ENCODE measurements at regions not wholly inside any gene's neighbourhood (a gene's known extent, or its start where the extent isn't known, plus 50 kb on each side); places are given as distances from the start of the nearest gene placed in this dataset.

DNA sequence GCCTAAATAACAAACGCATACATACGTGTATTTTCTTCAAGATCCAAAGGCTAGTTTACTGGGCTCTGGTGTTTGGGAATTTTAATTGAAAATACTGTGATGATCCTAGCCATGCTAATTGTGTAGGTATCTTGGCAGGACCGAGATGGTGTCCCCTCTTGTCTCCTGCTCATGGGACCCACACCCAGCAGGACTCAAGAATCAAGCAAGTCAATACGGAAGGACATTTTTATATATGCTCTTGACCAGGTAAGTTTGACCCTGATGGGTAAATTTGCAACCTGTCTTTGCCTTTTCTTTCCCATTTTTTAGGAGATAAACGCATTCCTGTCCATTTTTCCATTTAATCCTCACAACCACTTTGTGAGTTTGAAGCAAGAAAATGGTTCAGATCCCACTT, 111.8 kb upstream of the MYCN start:
- DNase-seq = no peak

DNA sequence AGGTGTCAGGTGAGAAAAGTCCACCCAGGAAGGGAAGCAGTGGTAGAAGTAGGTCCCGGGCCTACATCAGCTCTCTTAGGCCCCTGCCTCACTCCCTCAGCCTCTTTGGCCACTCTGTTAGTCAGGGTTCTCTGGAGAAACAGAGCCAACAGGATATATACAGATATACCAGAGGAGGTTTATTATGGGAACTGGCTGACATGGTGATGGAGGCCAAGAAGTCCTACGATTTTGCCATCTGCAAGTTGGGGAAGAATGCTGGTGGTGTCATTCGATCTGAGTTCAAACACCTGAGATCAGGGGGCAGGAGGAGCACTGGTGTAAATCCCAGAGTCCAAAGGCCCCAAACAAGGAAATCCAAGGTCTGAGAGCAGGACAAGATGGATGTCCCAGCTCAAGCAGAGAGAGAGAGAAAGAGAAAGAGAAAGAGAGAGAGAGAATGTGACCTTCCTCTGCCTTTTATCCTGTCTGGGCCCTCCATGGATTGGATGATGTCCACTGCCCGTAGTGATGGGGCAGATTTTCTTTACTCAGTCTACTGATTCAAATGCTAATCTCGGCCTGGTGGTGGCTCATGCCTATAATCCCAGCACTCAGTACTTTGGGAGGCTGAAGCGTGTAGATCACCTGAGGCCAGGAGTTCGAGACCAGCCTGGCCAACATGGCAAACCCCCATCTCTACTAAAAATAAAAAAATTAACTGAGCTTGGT, 111.1 kb upstream of the MYCN start:
- DNase-seq = no peak

DNA sequence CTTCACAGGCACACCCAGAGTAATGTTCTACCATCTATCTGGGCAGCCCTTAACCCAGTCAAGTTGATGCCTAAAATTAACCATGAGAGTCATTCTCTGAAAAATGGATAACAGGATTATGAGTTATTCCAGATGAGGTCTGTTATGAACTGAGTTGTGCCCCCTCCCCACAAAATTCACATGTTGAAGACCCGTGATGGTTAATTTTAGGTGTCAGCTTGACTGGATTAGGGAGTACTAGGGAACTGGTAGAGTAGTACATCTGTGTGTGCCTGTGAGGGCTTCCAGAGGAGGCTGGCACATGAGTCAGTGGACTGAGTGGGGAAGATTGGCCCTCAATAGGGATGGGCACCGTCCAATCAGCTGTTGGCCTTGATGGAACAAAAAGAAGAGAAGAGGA, 110.4 kb upstream of the MYCN start:
- no peak for DNase-seq

DNA sequence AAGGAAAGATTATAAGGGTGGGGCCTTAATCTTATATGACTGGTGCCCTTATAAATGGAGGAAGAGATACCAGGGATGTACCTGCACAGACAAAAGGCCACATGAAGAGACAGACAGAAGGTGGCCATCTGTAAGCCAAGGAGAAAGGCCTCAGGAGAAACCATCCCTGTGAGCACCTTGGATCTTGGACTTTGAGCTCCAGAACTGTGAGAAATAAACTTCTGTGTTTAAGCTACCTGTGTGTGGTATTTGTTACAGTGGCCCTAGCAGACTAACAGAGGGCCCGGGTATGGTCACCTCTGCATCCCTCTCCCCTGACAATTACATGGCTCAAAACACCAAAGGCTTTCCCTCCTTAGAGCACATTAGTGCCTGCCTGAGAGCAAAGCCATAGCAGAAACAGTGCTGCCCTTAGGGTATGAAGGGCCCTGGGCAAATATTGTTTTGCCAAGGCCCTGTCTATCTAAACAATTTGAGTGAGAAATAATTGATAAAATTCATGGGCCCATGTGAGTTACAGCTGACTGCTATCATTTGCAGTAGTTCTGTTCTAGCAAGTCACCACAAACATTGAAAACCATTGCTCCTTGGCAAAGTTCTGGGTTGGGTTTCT, 109.3 kb upstream of the MYCN start:
- no peak for DNase-seq

DNA sequence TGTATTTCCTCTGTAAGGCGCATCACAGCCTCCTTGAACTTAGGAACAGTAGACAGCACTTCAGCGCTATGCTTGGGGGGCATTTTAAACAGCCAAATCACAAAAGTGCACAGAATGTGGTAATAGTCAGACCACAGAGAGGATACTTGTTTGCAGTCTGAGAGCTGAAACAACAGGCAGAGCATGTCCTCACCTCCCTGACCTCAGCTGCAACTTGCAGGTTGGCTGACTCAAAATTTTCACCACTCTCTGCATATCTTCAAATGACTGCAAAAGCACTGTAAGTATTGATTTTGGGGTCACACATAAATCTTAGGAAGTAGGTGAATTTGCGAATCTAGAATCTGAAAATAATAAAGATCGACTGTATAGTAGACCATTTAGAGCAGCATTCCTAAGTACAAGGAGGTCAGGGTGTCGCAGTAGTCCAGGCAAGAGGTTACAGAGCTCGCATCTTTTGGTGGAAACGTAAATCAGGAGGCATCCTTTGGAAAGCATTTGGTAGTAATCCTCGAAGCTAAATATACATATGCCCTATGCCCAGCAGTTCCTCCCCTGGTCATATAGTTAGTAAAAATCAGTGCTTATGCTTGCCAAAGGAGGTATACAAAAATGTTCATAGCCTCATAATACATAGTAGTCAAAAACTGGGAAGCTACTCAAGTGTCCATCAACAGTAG, 108.2 kb upstream of the MYCN start:
- DNase-seq = no peak

DNA sequence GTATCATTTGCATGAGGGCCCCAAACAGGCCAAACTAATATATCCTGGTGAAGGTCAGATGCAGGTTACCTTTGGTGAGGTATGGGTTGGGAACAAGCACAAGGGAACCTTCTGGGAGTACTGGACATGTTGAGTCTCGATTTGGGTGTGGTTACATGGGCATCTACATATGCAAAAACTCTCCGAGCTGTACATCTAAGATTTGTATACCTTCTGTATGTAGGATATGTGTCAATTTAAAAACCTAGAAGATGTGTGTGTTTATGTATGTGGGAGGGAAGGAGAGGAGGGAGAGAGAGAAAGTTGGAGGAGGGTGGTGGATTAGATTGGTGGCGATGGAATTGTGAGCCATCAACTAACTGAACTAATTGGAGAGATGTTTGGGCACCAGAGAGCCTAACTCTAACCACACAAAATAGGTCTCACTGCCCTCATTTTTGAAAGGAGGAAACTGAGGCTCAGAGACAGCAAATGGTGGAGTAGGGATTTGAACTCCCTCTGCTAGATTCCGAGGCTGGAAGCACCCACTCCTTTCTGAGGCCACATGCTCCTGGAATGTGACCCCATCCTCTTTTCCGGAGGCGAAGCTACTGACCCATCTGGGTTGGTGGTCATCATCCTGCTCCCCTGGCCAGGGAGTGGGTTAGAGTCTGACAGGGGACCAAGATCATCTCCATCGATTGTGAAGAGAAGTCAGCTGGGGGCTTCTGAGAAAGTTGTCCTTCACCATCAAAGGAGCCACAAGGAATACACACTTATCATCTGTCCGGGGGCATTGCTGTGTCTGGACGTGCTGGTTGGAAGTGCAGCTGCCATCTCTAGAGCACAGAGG, 107.3 kb upstream of the MYCN start:
- no peak for DNase-seq

DNA sequence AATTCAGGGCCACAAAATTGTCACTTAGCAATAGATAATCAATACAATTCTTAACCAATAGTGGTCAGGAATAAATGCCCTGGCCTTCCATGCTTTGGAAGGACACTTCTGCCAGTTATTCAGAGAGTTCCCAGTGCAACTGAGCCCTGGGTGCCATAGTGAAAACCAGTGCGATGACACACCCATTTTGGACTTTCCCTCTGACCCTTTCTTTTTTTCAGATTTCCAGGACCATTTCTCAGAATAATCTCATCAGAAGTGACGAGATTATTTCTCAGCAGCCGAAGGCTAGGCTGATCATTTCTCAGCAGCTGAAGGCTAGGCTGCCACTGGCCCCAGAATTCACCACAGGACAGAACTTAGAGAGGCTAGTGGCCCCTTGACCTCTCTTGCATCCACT, 106.6 kb upstream of the MYCN start:
- DNase-seq = no peak

DNA sequence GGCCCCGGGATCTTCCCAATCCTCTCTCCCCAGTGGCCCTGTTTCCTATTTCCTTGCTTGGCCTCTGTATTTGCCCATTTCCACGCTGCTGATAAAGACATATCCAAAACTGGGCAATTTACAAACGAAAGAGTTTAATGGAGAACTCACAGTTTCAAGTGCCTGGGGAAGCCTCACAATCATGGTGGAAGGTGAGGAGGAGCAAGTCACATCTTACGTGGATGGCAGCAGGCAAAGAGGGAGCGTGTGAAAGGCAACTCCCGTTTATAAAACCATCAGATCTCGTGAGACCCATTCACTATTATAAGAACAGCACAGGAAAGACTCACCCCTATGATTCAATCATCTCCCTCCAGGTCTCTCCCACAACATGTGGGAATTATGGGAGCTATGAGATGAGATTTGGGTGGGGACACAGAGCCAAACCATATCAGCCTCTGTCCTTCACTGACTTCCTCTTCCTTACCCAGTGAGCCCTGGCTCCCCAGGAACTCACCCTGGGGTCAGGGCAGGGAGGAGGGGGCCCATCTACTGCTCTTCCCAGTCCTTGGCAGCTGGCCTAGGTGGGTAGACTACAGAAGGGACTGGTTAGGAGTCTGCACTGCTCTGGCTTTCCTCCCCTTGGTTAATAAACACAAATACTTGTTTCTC, 105.8 kb upstream of the MYCN start:
- DNase-seq = no peak

DNA sequence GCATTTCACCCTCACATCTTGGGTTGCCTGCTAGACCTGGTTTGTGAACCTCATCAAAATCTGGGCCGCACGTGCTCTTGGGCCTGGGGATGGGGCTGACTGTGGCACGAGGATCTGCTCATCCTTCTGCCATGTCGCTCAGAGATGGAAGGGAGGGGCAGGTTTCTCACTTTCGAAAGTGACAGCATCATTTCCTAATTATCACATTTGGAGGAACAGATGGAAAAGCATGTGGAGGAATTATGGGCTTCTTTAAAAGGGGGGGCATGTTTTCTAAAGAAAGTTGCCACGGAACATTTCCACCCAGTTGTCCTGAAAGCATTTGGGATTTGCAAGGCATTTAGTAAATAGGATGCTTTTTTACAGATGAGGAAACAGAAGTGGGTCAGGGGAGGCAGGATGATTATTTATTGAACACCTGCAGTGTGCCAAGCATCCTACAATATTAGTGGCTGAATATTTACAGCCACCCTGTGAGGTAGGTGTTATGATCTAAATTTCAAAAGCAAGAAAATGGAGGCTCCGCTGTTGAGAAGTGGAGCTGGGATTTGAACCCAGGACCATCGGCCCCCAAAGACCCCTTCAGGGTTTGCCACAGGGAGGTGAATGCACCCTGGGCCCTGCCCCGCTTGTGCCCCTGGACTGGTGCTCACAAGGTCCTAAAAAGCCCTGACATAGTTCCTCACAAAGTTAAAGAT, 104.2 kb upstream of the MYCN start:
- DNase-seq = no peak

DNA sequence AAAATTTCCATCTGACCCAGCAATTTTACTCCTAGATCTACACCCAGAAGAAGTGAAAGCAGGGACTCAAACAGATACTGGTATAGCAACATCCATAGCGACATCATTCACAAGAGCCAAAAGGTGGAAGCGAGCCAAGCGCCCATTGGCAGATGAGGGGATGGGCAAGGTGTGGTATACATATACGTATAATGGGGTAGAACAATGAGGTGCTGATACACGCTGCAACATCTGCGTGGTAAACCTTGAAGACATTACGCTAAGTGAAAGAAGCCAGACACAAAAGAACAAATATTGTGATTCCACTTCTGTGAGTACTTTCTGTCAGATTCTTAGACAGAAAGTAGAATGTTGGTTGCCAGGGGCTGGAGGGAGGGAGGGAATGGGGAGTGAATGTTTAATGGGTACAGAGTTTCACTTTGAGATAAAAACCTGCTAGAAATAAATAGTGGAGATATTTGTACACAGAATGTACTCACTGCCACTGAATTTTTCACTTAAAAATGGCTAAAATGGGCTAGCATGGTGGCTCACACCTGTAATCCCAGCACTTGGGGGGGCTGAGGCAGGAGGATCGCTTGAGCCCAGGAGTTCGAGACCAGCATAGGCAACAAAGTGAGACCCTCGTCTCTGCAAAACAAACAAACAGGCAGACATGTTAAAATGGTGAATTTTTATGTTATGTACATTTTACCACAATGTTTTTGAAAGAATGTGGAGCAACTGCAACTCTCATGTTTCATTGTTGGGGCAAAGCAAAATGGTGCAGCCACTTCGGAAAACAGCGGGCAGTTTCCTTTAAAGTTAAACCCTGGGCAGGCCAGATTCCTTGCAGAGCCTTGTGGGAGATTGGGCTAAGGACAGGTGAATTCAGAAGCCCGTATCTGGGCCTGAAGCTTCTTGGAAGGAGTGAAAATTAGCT, 103.4 kb upstream of the MYCN start:
- DNase-seq = no peak

DNA sequence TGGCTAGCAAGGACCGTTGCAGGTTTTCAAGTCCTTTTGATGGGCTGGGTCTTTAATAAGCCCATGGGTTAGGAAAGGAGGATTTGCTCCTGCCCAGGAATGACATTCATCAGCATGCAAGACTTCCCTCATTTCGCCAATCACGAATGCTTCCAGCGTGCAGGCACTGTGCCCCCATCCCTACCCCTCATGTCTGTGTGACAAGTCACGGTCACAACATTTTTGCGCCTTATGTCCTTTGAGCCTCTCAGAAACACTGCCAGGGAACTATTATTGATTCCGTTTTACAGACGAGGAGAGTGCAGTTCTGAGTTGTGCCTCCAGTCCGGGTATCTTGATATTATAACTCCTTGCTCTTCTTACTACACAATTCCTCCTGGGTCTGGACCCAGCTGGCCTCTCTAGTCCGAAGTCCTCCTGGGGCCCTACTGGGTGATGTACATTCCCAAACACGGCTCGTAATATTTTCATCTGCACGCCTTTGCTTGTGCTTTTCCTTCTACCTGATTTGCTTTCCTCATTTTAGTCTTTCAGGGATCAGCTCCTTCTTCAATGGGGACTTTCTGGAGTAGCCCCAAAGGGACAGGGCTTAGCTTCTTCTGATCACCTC, 101.8 kb upstream of the MYCN start:
- no peak for DNase-seq

DNA sequence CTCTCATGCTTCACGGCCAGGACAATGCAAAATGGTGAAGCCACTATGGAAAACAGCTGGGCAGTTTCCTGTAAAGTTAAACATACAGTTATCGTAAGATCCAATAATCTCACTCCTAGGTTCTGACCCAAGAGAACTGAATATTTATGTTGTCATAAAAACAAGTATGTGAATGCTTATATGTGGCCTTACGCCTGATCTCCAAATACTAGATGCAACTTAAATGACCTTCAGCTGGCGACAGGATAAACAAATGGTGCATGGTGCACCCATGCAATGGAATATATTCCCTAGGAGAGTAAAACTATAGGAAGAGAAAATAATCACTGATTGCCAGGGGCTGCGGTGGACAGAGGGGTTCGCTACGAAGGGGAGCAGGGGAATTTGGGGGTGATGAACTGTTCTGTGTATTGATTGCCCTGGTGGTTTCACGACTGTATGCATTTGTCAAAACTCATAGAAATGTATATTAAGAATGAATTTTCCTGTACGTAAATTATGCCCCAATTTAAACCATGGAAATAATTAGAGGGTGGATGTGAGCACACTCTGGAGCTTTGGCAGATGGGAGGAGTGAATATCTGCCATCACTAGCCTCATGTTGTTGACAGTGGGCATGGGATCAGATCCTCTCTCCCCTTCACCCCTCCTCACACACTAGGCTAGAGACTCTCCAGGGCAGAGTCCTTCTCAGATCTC, 100.8 kb upstream of the MYCN start:
- no peak for DNase-seq

DNA sequence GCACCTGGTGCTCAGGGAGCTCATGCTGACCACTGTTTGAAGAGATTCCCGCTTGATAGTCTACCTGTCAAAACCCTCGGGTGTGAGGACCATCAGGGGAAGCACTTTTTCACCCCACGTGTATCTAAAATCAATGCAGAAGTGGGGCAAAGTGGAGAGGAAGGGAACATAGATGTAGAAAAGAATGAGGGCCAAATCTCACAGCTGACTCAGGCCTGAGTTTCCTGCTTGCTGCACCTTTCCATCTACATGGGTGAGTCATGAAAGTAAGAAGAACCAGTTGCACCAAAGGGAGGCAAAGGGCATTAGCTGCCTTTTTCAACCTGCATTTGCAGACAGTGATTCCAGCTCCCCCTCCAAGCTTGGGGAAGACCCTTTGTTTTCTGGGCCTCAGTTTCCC, 100.2 kb upstream of the MYCN start:
- DNase-seq = no peak

DNA sequence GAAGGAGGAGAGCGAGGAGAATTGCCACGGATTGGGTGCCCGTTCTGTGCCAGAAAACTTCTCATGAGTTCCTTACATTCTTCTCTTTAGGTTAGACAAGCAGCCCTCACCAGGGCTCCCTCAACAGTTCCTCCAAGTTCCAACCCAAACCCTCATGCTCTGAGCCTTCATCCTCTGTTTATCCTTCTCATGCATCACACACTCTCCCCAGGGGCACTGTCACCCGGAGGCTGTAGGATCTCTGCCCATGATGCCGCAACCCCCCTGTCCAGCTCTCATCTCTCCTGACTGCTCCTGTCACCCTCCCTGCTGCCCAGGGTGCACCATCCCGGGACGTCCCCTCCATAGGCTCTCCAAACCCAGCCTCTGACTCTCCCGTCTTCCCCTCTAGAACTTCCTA, 99.4 kb upstream of the MYCN start:
- no peak for DNase-seq

DNA sequence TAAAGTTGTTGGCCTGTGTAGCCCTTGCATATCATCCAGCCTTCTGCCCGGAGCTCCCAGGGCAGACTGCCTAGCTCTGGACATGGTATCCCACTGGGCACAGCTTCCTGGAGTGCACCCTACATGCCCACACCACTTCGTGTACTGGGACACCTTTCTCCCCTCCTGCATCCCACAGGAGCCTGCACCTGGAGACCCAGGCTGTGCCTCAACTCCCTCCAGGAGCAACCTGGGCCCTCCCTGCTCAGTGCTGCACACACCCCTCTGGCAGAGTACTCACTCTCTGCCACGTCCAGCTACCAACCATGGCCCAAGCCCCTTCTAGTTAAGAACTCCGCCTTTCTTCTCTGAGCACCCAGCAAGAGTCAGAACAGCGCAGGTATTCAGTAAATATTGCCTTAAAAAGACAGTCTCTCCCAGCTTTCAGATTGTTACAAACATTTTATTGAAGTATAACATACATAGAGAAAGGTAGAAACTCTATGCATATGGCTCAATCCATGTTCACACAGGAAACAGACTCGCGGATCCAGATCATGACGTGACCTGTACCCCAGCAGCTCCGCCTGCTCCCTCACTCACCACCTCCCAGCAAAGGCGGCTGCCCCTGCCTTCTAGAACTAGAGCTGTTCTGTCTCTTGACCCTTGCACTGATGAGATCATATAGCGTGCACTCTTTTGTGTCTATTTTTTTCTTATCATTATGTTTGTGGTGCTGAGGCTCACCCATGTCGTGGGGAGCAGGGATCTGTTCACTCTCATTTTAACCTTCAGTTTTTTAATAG, 98.4 kb upstream of the MYCN start:
- no peak for DNase-seq

DNA sequence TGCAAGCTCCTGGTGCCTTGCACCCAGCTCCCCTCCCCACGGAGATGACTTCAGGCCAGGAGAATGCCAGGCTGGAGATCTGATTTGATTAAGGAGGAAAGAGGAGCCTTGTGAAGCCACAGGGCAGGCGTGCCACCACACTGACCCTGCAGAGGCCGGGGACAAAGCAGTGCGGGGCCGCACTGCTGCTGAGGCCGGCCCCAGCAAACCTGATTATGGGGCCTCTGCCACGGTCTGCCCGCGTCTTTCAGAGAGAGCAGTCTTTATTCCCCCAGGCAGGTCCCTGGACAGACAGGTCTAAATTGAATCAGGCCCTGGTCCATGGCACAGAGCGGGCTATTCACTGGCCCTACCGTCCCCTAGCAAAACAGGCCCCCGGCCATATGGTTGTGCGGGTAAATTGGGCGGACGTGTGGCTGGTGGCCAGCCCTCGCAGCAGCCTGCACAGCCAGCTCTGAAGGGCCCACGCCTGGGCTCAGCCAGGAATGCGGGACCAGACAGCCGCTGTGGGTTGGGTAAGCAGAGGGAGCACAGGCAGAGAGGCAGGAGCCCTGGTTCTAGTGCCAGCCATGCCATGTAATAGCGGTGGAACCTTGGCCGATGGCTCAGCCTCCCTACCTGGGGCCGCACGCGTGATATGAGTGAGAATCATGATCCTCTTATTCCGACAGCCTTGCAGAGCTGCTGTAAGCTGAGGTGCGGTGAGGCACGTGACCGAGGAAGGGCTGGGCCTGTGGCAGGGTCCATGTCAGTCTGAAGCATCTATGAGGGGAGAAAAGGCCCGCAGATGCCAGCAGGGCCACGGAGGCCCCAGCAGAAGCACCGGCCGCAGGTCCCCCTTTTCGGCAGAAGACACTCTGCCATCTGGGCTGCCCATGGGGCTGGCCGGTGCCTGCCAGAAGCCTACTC, 97.3 kb upstream of the MYCN start:
- DNase-seq = no peak

DNA sequence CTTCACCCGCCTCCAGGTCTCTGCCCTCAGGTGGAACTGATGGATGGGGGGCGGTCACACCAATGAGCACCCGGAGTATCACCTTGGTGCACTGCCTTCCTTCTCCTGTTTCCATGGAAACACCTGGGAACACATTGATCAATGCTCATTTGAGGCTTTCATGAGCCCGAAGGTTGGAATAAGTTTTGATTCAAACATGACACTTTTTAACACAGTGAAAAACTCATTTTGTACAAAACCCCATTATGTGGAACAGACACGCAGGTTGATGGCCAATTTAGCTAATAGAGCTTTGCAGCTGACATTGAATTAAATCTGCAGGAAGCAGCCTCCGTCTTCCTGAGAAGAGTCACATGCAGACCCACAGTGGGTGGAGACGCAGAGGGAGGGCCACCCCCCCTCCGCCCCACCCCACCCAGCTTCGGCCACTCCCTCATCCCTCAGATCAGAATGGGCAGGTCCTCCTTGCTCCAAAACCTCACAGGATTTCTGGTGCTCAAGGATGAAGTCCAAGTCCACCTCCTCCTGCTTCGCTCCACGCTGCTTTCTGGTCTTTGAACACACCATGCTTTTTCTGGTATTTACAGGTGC, 96.0 kb upstream of the MYCN start:
- no peak for DNase-seq

DNA sequence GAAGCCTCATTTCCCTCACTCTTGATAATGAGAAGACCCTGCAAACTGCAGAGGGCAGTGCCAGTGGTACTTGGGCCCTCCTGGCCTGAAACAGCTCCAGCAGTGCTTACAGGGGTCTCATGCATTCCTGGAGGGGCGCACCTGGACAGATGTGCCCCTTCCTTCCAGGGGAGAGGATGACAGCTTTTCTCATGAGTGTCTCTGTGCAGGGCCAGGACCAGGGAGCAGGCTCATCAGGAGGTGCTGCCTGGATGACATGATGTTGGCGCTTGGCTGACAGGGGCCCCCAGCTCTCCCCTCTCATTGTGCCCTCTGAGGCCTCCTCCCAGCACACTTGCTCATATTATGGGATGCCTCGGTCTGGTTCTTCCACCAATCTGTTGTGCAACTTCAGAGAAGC, 95.1 kb upstream of the MYCN start:
- no peak for DNase-seq
